AG08395 (cell line): ENCODE measurements at regions not wholly inside any gene's neighbourhood (a gene's known extent, or its start where the extent isn't known, plus 50 kb on each side); places are given as distances from the start of the nearest gene placed in this dataset.

Experiments used
- DNase-seq: peaks from one replicate; pipeline ENCODE4 v3.0.0; 2012; ENCODE audit warnings: mixed read lengths, low spot score

GRCh38 chr9:108609227-108609896 is 246.4 kb downstream of the ACTL7B start:
- peak; percentile 58 for DNase-seq

DNA sequence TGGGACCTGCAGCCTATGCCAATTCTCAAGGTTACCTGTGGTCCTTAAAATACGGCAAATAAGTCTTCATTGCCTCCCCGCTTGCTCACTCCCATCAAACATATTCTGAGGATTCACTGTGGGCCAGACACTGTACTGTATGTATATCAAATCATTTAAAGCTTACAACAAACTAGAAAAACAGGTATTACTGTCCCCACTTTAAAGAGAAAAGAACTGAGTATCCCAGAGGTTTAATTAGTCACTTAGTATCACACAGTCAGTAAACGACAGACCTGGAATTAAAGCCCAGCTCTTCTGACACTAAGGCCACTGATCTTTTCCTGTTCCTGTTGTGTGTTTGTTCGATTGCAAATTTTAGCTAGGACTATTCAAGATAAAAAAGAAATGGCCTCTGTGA is 248.2 kb downstream of the ACTL7B start:
- no peak for DNase-seq

DNA sequence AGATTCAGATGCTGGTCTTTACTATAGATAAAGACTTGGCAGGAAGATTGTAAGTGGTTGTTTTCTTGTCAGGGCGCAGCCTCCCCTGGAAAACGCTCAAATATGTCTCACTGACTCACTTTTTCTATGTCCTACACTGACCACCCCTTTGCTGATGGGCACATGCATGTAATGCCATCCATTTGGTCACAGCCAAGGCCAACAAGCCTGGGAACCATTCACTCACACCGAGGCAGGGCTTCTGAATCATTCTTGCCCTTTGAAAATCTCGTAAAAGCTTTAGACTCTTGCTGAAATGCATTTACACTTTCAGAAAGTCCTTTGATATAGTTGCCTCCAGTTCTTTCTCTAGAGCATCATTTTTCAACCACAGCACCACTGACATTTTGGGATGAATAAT is 249.4 kb downstream of the ACTL7B start:
- no peak for DNase-seq

- no peak for DNase-seq
Observed at GRCh38 chr9:108603141-108603540, 252.6 kb downstream of the ACTL7B start.

DNA sequence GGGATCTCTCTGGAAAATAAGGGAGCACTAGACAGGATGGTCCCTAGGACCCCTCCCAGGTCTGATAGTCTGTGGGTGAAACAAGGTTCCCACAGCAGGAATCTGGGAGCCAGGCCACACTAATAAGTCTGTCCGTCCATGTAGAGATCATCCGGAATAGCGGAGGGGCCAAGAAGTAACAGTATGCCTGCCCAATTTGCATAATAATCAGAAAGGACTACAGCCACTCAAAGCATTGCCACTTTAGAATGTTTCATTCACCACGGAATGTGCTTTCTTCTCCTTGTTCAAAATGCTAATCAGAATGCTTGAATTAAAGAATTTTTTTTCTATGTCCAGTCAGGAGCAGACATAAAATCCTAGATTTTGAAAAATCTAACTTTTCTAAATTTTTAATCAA is 254.9 kb downstream of the ACTL7B start:
- no peak for DNase-seq

- DNase-seq: peak; percentile 30
Observed at GRCh38 chr9:108599571-108599970, 256.2 kb downstream of the ACTL7B start.

GRCh38 chr9:108591121-108591520 is 264.7 kb downstream of the ACTL7B start:
- no peak for DNase-seq

DNA sequence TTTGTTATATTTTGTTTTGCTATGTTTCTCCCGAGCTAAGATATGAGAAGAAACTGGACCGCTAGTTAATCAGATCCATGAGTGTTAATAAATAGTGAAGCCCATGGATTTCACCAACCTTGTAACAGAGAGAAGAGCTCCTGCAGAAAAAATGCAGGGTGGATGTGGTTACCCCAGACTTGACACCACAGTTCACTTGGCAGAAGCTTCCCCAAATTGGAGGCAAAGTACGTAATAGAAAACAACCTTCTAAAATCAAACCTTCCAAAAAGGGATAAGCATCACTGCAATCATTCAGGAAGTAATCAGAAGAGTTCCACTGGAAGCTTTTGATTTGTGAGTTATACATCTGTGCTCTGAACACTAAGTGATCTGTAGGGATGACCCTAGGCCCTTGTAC is 267.5 kb downstream of the ACTL7B start:
- no peak for DNase-seq

DNA sequence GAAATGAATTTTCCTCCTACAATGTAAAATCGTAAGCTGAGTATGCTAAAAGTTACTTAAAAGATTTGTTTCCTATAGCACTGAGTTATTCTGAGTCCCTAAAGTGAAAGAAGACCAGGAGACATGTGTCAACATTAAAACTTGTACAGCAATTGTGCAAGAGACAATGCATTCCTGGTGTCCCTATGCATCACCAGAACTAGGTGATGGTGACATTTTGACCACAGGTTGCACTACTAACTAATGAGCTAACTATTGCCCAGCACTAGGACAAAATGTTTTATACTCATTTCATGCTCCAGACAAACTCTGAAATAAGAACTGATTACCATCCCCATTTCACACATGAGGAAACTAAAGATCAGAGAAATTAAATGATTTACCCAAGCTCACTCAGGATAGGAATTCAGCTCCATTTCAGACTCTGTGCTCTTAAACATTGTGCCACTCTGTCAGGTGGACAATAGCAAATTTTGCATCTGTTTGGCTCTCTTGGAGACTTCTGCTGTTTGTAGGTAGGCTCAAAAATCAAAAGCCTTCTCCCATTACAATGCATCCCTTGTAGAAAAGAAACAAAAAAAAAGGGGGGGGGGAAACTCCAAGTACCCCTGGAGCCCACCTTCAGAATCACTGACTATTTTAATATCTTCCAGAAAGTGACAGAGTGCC is 269.2 kb downstream of the ACTL7B start:
- DNase-seq: peak; percentile 25

DNA sequence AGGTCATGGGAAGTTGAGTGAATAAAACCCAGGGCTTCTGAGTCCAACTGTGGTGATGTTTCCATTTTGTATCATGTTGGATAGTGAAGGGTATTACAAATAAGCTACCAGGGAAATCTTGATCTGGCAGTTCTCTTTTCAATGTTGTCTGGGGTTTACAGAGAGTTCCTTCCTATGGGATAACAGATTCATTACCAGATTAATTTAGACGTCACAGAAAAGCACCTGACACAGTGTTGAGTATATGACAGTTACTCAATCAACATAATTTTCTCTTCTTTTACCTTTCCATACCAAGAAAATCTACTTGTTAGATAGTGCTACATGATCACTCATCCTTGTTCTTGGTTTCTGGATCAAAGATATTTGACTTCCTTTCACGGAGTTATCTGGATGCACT is 270.9 kb downstream of the ACTL7B start:
- no peak for DNase-seq

DNA sequence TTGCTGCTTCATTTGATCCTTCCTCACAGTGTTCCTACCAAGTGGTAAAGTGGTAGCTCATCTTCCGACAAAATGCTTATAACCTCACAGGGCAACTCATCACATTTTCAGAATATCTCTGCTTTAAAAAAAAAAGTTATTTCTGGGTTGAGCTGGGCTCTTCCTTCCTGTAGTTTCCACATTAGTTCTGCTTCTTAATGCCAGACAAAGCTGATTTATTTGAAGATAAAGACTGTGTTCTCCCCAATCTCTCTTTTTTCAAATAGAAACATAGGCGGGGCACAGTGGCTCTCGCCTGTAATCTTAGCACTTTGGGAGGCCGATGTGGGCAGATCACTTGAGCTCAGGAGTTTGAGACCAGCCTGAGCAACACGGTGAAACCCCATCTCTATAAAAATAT is 273.1 kb downstream of the ACTL7B start:
- no peak for DNase-seq

GRCh38 chr9:108579757-108580439 is 275.9 kb downstream of the ACTL7B start:
- peak; percentile 77 for DNase-seq

DNA sequence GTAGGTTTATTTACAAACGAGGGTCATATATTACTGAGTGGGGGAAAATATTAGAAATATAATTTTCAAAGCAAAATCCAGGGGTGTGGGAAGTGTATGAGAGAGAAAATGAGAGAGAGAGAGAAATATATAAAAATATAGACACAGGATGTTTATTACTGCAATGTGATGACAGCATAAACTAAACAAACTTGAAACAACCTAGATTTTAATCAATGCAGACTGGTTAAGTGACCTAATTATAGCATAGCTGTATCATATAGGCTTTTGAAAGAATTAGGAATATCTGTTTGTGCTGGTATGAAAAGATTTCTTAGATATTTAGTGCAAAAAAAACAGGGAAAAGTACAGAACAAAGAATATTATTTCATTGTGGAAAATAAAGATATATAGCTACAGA is 280.5 kb downstream of the ACTL7B start:
- DNase-seq: no peak

- DNase-seq: peak; percentile 73
Observed at GRCh38 chr9:108569624-108570023, 286.2 kb downstream of the ACTL7B start.

DNA sequence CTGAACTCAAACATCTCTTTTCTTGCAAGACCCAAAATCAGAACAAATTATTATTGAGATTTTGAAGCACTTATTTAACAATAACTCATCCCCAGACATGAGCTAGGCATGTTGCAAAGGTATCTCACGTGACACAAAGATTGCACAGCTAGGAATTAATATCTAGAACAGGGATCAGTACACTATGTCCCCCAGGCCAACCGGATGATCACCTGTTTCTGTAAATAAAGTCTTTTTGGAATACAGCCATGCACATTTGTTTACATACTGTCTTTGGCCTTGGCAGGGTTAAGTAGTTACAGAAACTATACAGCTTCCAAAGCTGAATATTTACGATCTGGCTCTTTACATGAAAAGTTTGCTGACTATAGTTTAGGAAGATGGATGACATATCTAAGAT is 287.7 kb downstream of the ACTL7B start:
- DNase-seq: no peak

DNA sequence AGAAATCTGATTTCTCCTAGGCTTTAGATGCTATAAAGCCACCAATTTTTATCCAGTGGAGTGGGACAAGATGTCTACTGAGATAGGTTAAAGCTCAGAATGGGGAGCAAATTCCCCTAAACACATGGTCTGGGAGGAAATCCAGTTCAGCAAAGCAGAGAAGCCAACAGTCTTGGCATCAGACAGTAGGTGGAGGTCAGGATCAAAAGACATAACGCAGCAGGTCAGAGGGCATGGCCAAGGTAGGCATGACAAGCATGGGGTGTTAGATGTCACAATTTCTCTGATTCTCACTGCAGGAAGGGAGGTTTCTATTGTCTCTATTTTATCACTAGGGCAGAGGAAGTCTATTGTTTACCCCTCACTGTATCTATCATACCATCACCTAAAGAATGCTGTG is 288.2 kb downstream of the ACTL7B start:
- no peak for DNase-seq

GRCh38 chr9:108565651-108566378 is 290.0 kb downstream of the ACTL7B start:
- DNase-seq: peak; percentile 88

DNA sequence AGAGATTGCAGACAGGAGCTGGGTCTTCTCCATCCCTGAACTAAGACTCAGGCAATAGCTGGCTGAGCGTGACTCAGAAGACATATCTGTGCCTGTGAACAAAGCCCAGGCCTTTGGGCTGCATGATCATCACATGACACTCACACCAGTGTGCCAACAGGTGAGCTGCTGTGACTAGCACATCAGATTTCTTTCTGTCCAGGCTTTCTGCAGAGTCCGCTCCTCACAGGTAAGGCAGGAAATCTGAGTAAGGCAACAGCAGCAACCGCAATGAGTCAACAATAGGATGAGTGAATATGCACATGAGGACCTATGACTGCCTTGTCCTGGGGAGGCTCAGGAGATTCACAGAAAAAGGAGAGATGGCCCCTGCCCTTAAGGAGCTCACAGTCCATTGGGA is 293.6 kb downstream of the ACTL7B start:
- DNase-seq: no peak

- no peak for DNase-seq
Observed at GRCh38 chr9:108559432-108559831, 296.4 kb downstream of the ACTL7B start.

GRCh38 chr9:108554831-108555230 is 301.0 kb downstream of the ACTL7B start:
- DNase-seq: no peak

- no peak for DNase-seq
Observed at GRCh38 chr9:108553111-108553635, 302.6 kb downstream of the ACTL7B start.

- no peak for DNase-seq
Observed at GRCh38 chr9:108552459-108553040, 303.2 kb downstream of the ACTL7B start.
